ENCODE measurements at regions not wholly inside any gene's neighbourhood (a gene's known extent, or its start where the extent isn't known, plus 50 kb on each side); places are given as distances from the start of the nearest gene placed in this dataset.
"Not testable (repeated sequence)": the region's sequence is repeated elsewhere in the genome, so short reads cannot be mapped to it uniquely, and the experiment has no call there.

DNA sequence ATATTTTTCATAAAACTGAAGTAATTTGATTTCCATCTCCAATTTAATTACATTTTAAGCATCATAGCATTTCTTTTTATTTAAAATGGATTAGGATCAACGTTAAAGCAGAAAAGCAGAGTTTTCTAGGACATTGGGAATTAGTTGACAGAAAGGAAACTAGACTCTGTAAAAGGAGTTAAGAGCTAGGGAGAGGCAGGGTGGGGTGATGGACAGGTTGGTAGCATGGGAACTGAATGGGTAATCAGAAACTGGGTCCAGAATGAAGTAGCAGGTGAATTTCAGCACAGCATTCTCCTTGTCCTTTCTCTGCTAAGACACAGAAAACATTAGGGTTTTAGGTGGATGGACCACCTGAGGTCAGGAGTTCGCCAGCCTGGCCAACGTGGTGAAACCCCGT is 97.6 kb downstream of the ANAPC4 start:
- in situ Hi-C loops (cut with MboI; ENCODE audit: low pct_unique_long_range_greater_than_20kb, low sequenced_read_pairs), result no loop called here
- no peak for DNase-seq

DNA sequence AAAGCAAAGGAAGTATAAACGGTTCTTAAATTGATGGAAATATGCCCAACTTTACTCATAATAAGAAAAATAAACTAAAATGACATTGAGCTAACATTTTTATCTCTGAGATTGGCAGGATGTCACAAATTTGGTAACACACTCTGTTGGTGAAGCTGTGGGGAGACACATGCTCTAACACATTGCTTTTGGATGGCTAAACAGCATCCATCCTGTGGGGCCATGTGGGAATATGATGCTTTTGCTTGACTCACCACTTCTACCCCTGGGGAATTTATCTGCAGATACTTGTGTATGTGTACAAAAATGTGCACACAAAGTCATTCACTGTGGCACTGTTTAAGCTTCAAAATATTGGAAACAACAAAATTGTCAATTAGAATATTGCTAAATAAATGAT is 100.2 kb downstream of the ANAPC4 start:
- in situ Hi-C loops (cut with MboI; ENCODE audit: low pct_unique_long_range_greater_than_20kb, low sequenced_read_pairs), result no loop called here

GRCh38 chr4:25481648-25482047 is 104.6 kb downstream of the ANAPC4 start:
- no peak for DNase-seq
- in situ Hi-C loops (cut with MboI; ENCODE audit: low pct_unique_long_range_greater_than_20kb, low sequenced_read_pairs), result no loop called here

More for the DNA sequence above, 100.2 kb downstream of the ANAPC4 start:
- DNase-seq, result no peak

DNA sequence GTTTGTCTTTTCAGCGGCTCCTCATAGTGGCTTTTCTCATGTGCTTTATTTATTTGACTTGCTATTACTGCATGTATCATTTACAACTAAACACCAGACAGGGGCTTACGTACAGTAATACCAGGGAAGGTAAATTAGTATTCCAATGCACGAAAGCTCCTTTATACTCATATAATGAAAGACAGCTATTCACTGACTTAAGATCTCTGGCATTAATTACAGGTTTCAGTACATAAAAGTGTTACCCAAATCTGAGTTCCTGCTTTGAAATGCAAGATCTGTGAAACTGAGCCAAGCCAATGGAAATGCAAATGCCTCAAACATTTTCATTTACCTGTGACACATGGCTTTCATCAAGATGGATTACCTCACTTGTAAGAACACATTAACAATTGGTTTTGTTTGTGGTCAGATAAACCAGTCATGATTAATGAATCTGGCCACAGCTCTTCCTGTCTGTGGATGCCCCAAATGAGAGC is 107.2 kb downstream of the ANAPC4 start:
- no peak for DNase-seq
- in situ Hi-C loops (cut with MboI; ENCODE audit: low pct_unique_long_range_greater_than_20kb, low sequenced_read_pairs), result no loop called here

DNA sequence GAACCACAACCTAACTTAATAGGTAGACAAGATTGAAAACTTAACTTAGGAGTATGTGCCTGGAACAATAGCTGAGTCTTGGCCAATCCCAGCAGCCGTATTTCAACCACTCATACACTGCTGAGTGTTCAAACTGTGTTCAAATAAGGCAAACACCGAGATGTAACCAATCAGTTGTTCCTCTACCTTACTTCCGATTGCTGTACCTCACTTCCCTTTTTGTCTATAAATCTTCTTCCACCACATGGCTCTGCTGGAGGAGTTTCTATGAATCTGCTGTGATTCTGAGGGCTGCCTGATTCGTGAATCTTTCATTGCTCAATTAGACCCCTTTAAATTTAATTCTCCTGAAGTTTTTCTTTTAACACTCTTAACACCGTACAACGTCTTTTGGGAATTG is 108.0 kb downstream of the ANAPC4 start:
- in situ Hi-C loops (cut with MboI; ENCODE audit: low pct_unique_long_range_greater_than_20kb, low sequenced_read_pairs), result no loop called here
- peak; percentile 39 for DNase-seq

GRCh38 chr4:25486171-25486570 is 109.1 kb downstream of the ANAPC4 start:
- in situ Hi-C loops (cut with MboI; ENCODE audit: low pct_unique_long_range_greater_than_20kb, low sequenced_read_pairs), result no loop called here
- no peak for DNase-seq

DNA sequence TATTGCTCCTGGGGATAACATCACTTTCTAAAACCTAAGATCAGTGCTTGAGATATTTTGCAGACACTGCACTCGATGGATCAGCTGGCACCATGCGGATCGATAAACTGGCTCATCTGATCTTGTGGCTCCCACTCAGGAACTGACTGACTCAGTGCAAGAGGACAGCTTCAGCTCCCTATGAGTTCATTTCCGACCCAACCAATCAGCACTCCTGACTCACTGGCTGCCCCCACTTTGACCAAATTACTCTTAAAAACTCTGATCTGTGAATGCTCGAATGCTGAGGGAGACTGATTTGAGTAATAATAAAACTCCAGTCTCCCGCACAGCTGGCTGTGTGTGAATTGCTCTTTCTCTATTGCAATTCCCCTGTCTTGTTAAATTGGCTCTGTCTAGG is 110.1 kb downstream of the ANAPC4 start:
- DNase-seq, result no peak
- in situ Hi-C loops (cut with MboI; ENCODE audit: low pct_unique_long_range_greater_than_20kb, low sequenced_read_pairs), result no loop called here

DNA sequence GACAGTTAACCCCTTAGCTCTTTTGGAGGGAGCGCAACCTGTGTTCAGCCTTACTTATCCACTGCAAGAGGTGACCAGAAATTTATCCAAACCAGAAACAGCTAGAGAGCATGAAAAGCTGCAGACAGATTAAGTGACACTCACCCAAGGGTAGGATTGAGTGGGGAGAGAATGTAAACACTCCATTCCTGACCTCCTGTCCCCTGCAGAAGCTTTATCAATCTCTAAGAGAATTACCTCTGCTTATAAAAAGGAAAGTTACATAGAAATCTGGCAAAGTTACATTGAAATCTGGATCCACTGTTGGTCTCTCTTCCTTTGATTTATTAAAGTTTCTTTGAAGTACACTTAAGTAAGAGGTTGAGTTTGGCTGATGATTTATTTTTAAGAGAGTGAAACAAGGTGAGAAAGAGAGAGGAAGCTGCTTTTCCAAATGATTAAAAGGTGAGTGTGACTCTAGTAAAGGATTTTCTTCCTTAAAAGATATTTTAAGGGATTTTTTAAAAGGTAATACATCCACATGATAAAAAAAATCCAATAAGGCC is 112.3 kb downstream of the ANAPC4 start:
- in situ Hi-C loops (cut with MboI; ENCODE audit: low pct_unique_long_range_greater_than_20kb, low sequenced_read_pairs), result no loop called here
- no peak for DNase-seq

DNA sequence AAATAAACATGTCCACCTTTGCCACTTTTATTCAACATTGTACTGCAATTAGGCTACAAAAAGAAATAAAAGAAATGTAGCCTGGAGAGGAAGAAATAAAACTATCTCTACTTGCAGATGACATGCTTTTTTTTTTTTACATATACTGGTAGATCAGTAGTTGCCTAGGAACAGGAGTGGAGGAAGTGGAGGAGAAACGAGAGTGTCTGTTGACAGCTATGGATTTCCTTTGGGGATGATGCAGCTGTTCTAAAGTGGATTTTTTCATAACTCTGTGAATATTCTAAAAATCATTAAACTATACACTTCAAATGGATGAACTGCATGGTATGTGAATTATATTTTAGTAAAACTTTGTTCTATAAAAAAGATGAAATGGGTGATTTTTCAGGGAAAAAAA is 116.4 kb downstream of the ANAPC4 start:
- DNase-seq, result no peak
- in situ Hi-C loops (cut with MboI; ENCODE audit: low pct_unique_long_range_greater_than_20kb, low sequenced_read_pairs), result no loop called here

DNA sequence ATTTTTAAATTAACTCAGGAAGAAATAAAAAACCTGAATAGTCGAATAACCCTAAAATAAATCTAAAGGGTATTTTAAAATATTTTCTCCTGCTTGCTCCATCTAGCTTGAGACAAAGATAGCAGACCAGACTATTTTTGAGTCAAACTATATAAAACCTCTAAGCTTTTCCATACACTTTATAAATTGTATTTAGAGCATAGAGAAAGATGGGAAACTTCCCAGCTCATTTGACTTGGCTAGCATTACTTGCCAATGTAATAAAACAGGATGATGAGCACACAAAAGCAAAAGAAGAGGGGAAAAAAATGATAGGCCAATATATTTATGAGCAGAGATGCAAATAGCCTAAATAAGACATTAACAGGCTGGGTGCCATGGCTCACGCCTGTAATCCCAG is 117.1 kb downstream of the ANAPC4 start:
- DNase-seq, result no peak
- in situ Hi-C loops (cut with MboI; ENCODE audit: low pct_unique_long_range_greater_than_20kb, low sequenced_read_pairs), result no loop called here

GRCh38 chr4:25500626-25501316 is 123.7 kb downstream of the ANAPC4 start:
- in situ Hi-C loops (cut with MboI; ENCODE audit: low pct_unique_long_range_greater_than_20kb, low sequenced_read_pairs), result no loop called here
- DNase-seq, result no peak

- in situ Hi-C loops (cut with MboI; ENCODE audit: low pct_unique_long_range_greater_than_20kb, low sequenced_read_pairs), result no loop called here
- DNase-seq, result no peak
Observed at GRCh38 chr4:25502115-25502514, 125.1 kb downstream of the ANAPC4 start.

GRCh38 chr4:25503779-25504178 is 126.7 kb downstream of the ANAPC4 start:
- in situ Hi-C loops (cut with MboI; ENCODE audit: low pct_unique_long_range_greater_than_20kb, low sequenced_read_pairs), result no loop called here
- no peak for DNase-seq

GRCh38 chr4:25504932-25505636 is 128.0 kb downstream of the ANAPC4 start:
- no peak for DNase-seq
- in situ Hi-C loops (cut with MboI; ENCODE audit: low pct_unique_long_range_greater_than_20kb, low sequenced_read_pairs), result no loop called here

DNA sequence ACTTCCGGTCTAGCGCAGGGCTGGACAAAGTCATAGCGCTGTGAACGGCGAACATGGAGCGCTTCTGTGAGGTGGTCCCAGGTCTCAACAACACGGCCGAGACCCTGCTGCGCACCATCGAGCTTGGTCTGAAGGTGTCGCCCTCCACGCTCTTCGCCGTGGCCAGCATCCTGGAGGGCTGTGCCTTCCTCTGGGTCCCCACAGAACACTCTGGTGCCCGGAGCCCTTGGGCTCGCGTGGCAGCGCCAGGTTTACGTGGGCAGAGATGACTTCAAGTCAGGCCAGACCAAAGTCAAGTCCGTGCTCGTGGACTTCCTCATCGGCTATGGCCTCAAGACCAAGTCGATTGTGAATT is 128.6 kb downstream of the ANAPC4 start:
- in situ Hi-C loops (cut with MboI; ENCODE audit: low pct_unique_long_range_greater_than_20kb, low sequenced_read_pairs), result no loop called here
- DNase-seq, result no peak

GRCh38 chr4:25506032-25506571 is 129.0 kb downstream of the ANAPC4 start:
- in situ Hi-C loops (cut with MboI; ENCODE audit: low pct_unique_long_range_greater_than_20kb, low sequenced_read_pairs), result no loop called here
- no peak for DNase-seq

GRCh38 chr4:25509646-25510045 is 132.6 kb downstream of the ANAPC4 start:
- DNase-seq, result no peak
- in situ Hi-C loops (cut with MboI; ENCODE audit: low pct_unique_long_range_greater_than_20kb, low sequenced_read_pairs), result no loop called here

DNA sequence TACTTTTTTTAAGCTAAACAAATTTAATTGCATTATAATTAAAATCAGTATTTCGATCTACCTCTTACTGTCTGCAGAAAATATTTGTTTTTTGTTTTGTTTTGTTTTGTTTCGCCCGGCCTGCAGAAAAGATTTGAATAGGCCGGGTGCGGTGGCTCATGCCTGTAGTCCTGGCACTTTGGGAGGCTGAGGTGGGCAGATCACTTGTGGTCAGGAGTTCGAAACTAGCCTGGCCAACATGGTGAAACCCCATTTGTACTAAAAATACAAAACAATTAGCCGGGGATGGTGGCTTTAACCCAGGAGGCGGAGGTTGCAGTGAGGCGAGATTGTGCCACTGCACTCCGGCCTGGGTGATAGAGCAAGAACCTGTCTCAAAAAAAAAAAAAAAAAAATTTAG is 134.8 kb downstream of the ANAPC4 start:
- DNase-seq; in situ Hi-C loops (cut with MboI; ENCODE audit: low pct_unique_long_range_greater_than_20kb, low sequenced_read_pairs): not testable (repeated sequence)

DNA sequence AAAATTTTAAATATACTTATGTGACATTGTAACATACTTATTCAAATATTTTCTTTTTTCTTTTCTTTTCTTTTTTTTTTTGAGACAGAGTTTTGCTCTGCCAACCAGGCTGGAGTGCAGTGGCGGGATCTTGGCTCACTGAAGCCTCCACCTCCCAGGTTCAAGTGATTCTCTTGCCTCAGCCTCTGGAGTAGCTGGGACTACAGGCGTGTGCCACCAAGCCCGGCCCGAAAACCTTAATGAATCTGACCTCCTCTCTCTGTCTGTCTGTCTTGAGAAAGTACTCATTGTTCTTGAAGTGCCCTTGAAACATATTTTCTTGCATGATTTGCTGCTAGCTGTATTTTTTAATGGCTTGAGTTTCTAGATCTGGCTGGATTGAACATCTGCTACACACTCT is 136.8 kb downstream of the ANAPC4 start:
- DNase-seq, result no peak
- in situ Hi-C loops (cut with MboI; ENCODE audit: low pct_unique_long_range_greater_than_20kb, low sequenced_read_pairs), result no loop called here

DNA sequence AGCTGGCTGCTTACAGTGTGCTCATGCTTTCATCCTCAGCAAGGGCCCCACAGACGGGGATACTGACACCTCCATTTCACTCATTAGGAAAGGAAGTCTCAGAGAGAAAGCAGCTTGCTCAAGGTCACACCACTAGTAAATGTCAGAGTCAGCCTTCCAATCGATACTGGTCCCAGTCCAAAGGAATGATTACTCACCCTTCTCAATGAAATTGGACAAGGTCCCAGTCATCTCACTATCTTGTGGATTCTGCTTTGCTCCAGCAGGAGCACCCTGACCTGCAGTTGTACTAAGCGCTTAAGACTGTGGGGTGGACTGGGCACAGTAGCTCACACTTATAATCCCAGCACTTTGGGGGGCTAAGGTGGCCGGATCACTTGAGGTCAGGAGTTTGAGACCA is 132.2 kb upstream of the SLC34A2 start:
- no peak for DNase-seq
- in situ Hi-C loops (cut with MboI; ENCODE audit: low pct_unique_long_range_greater_than_20kb, low sequenced_read_pairs), result no loop called here
